ENCODE measurements at regions not wholly inside any gene's neighbourhood (a gene's known extent, or its start where the extent isn't known, plus 50 kb on each side); places are given as distances from the start of the nearest gene placed in this dataset.

- TF ChIP-seq CTCF (IDR thresholded peaks at IDR 0.05 in 4 of 5, conservative IDR thresholded peaks at IDR 0.05 in 1 of 5) (no peak), POLR2A (IDR thresholded peaks at IDR 0.05) (no peak)
Observed at GRCh38 chr7:109213081-109213480, 643.4 kb downstream of the DNAJB9 start.
